ENCODE measurements at regions not wholly inside any gene's neighbourhood (a gene's known extent, or its start where the extent isn't known, plus 50 kb on each side); places are given as distances from the start of the nearest gene placed in this dataset.

GRCh38 chr6:170160628-170161611 lies 130.0 kb downstream of the DLL1 start:
- no peak for DNase-seq (ENCODE audit: low read depth)

- DNase-seq (ENCODE audit: low read depth): no peak
Measured at GRCh38 chr6:170160031-170160627, 130.7 kb downstream of the DLL1 start.

GRCh38 chr6:170159022-170159965 lies 131.6 kb downstream of the DLL1 start:
- no peak for DNase-seq (ENCODE audit: low read depth)

DNA sequence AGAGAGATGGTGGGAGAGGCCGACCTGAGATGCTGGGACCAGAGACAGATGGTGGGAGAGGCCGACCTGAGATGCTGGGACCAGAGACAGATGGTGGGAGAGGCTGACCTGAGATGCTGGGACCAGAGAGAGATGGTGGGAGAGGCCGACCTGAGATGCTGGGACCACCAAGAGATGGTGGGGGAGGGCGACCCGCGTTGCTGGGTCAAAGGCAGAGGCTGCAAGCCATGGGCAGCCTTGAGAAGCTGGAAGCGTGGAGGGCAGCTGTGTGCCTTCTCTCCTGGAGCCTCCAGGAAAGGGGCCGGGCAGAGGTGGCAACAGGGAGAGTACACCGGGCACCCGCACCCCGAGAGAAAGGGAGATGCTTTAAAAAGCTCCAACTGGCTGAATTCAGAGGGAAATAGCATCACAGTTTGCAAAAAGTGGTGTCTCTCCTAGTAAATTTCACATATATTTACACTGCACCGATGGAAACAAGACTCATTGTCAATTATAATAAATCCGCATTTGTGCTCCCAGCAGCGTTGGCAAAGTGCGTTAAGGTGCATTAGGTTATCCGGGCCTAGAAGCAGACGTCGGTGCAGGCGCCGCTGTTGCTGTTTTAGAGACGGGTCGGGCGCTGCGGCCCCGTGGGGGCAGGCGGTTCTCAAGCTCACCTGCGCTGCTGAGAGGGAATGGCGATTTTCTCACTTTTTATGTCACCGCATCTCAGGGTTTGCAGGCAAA lies 132.4 kb downstream of the DLL1 start:
- no peak for DNase-seq (ENCODE audit: low read depth)

GRCh38 chr6:170157567-170158218 lies 133.2 kb downstream of the DLL1 start:
- no peak for DNase-seq (ENCODE audit: low read depth)

- no peak for DNase-seq (ENCODE audit: low read depth)
Measured at GRCh38 chr6:170156448-170157375, 134.2 kb downstream of the DLL1 start.

DNA sequence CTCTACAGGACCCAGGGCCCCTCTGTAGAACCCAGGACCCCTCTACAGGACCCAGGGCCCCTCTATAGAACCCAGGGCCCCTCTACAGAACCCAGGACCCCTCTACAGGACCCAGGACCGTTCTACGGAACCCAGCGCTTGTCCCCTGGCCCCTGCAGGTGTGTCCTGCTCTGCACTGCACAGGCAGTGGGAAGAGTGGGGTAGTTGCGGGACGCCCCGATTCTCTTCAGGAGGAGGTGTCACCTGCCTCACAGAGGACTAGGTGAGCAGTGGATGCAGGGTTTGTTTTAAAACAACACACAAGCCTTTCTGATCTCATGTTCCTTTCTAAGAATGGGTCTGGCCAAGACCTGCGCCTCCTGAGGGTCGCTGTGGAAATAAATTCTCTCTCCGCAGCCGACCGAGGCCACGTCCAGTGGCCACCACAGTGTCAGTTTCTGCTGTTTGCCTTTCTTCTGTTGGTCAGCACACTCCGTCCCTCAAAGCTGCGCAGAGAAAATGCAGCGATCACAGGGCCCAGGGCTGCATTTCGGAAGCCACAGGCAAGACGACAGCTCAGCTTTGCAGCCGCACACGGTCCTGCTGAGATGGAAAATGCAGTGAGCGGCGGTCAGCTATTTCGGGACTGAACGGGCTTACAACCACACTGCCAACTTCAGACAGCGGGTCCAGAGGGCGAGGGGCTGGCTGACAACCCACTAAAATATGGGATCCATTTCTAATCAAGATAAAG lies 135.2 kb downstream of the DLL1 start:
- DNase-seq (ENCODE audit: low read depth): no peak

DNA sequence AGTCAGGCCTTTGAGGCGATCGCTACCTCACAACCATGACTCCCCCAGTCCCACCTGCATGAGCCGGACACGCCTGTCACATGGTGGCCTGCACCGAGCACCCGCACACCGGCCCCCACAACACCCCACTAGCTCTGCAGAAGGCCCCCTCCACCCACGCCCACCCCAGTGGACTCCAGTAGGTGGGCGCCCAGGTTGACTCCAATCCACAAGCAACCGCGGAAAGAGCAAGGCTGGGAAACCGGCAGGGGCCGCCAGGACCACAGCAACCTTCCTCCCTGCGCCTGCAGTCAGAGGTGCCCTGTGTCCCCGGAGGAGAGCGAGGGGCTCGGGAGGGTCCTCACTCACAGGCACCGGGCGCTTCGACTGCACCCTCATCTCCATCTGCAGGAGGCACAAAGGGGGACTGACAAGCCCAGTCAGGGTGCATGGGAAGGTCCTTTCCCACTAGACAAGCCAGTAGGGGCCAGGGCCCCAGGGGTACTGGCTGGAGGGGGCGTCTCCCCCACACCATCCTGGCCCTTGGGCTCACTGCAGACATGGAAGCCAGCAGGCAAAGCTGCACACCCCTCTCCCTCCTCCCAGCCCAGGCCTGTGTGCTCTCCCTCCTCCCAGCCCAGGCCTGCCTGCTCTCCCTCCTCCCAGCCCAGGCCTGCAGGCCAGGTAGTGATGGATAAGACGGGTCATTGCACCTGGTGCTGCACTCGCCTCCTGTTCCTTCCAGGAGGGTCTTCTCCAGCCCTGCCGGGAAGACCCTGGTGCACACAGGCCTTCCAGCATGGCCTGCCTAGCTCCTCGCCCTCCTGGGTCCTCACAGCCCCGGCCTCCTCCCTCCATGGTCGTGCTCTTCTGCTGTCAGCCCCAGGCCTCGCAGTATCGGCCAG lies 137.2 kb downstream of the DLL1 start:
- no peak for DNase-seq (ENCODE audit: low read depth)

DNA sequence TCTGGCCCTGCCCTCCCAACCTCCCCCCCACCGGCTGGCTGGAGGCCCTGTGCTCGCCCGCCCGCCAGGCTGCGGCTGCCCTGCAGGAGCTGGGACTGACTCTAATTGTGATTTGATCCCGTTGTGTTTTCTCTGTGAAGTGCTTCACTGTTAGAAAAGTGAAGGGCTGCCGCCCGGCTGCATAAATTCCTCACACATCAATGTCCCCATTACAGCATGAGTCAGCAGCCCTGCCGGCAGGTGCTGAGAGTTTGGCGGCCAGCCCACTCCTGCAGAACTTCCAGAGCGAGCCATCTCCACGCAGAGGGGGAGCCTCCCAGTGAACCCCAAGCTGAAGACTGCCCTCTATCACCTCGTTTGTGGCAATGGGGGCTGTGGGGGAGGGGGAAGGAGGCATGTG lies 137.9 kb downstream of the DLL1 start:
- no peak for DNase-seq (ENCODE audit: low read depth)

DNA sequence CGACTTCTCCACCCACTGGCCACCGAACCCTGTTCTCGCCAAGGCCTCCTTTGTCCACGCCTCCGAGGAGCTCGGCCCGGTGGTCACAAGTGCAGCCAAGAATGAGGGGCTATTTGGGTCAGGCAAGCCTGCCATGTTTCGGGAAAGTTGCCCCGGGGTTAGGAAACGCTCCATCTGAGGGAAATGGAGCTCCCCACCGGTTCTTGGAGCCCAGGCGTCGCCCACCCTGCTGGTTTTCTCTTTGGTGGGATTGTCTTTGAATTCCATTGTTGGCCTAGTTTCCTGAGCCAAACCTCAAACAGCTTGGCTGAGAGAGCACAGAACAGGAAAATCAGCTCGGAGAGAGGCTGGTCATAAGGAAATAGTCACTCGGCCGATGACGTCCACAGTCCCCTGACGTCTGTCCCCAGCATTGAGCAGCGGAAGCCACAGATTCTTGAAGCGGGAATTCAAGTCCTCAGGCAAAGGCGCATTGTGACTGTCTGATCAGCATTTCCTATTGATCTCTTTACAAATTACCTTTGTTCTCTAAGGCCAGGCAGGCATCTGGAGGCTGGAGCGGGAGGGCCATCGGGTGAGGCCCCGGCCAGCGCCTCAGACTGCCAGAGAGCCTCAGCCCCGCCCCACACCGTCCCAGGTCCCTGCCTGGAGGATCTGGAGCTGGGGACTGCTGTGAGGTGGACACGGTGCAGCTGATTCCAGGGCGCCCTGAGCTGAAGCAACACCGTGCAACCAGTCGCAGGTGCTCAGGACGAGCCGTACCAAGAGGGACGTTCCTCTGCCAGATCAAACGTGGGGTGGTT lies 138.6 kb downstream of the DLL1 start:
- no peak for DNase-seq (ENCODE audit: low read depth)

DNA sequence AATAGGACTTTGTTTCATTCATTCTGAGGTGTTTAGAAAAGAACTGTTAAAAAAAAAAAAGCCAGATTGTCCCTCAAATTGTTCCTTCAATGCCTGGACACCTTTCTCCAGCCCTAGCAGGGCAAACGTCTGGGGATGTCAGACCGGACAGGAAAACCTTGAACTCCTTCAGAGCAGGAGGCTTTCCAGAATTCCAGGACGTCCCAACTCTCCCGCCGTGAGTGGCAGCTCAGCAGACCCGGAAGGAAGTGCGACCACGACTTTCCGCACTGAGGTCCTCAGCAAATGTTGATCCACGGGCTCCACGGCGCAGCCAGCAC lies 139.1 kb downstream of the DLL1 start:
- DNase-seq (ENCODE audit: low read depth): no peak

DNA sequence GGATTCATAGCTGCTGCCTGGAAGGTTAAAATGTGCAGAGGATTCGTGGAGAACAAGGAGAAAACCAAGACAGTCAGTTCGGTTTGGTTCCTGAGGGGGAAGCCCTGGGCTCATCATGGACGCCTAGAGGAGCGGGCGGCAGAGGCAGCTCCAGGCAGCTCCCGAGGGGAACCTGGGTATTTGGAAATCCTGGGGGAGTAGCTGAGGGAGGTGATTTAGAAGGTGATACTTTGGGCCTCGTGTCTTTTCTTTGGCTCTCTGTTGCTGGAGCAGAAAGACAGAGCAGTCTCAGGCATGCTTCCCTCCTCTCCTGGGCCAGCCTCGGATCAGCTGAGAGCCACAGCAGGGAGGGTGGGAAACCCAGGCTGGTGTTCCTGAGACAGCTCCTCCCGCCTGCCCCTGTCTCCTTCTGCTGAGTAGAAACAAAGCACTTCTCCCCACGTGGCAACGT lies 139.5 kb downstream of the DLL1 start:
- DNase-seq (ENCODE audit: low read depth): no peak

DNA sequence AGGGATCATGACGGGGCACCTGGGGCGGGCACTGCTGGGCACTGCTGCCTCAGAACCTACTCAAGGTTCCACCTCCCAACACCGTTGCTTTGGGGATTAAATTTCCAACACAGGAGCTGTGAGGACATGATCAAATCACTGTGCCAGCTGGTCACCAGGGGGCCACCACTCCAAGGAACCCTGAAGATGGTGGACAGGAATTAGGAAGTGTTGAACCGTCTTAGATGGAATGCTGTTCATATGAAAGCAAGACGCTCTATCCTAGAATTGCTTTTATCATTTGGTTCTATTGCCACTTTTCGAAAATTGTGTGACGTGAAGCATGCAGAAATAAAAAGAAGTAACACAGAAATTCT lies 140.3 kb downstream of the DLL1 start:
- DNase-seq (ENCODE audit: low read depth): no peak

DNA sequence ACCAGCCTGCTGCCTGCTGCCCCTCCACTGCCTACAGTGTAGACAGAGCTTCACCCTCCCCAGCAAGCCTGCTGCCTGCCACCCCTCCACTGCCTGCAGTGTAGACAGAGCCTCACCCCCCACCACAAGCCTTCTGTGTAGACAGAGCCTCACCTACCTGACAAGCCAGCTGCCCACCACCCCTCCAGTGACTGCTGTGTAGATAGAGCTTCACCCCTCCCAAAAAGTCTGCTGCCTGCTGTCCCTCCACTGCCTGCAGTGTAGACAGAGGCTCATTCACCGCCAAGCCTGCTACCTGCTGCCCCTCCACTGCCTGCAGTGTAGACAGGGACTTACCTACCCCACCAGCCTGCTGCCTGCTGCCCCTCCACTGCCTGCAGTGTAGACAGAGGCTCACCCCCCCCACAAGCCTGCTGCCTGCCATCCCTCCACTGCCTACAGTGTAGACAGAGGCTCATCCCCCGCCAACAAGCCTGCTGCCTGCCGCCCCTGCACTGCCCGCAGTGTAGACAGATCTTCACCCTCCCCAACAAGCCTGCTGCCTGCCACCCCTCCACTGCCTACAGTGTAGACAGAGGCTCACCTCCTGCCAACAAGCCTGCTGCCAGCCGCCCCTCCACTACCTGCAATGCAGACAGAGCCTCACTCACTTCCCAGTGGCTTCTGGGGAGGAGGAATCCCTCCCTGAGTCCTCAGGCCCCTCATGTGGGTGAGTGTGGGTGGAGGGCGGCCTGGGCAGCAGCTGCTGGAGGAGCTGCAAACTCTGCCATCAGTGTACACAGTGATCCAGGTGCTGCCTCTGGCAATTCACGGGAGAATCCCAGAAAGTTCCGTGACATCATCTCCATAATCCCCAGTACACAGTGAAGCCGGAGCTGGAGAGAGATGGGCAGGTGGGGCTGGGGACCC lies 140.9 kb downstream of the DLL1 start:
- no peak for DNase-seq (ENCODE audit: low read depth)

GRCh38 chr6:170148709-170149470 lies 142.0 kb downstream of the DLL1 start:
- no peak for DNase-seq (ENCODE audit: low read depth)

Data from stimulated activated CD8-positive, alpha-beta memory T cell treated with anti-CD3 and anti-CD28 coated beads, Interleukin-4, amount 100 ng/mL, for 24 hours (primary cell).